Activated CD8-positive, alpha-beta memory T cell treated with anti-CD3 and anti-CD28 coated beads for 24 hours (primary cell): ENCODE measurements at regions not wholly inside any gene's neighbourhood (a gene's known extent, or its start where the extent isn't known, plus 50 kb on each side); places are given as distances from the start of the nearest gene placed in this dataset.

Source experiments
- DNase-seq: peaks from one replicate; pipeline ENCODE4 v3.0.0-alpha.2; 2020

- DNase-seq = no peak
Observed at GRCh38 chr2:38202713-38203445, 126.9 kb upstream of the CYP1B1 start.

GRCh38 chr2:38201784-38202183 lies 125.8 kb upstream of the CYP1B1 start:
- no peak for DNase-seq

- no peak for DNase-seq
Observed at GRCh38 chr2:38200598-38200997, 124.6 kb upstream of the CYP1B1 start.

GRCh38 chr2:38199127-38199526 lies 123.2 kb upstream of the CYP1B1 start:
- DNase-seq = no peak

- no peak for DNase-seq
Observed at GRCh38 chr2:38194751-38195150, 118.8 kb upstream of the CYP1B1 start.

GRCh38 chr2:38192976-38193375 lies 117.0 kb upstream of the CYP1B1 start:
- no peak for DNase-seq

- no peak for DNase-seq
Observed at GRCh38 chr2:38192046-38192445, 116.1 kb upstream of the CYP1B1 start.

- DNase-seq = no peak
Observed at GRCh38 chr2:38191516-38191915, 115.6 kb upstream of the CYP1B1 start.

- DNase-seq = no peak
Observed at GRCh38 chr2:38190542-38191218, 114.7 kb upstream of the CYP1B1 start.

- no peak for DNase-seq
Observed at GRCh38 chr2:38187541-38188011, 111.6 kb upstream of the CYP1B1 start.

- DNase-seq = no peak
Observed at GRCh38 chr2:38185012-38185491, 109.1 kb upstream of the CYP1B1 start.

GRCh38 chr2:38182492-38183003 lies 106.6 kb upstream of the CYP1B1 start:
- DNase-seq = no peak

- DNase-seq = no peak
Observed at GRCh38 chr2:38181806-38182491, 106.0 kb upstream of the CYP1B1 start.

GRCh38 chr2:38180754-38181153 lies 104.8 kb upstream of the CYP1B1 start:
- no peak for DNase-seq

- DNase-seq = no peak
Observed at GRCh38 chr2:38178556-38179419, 102.8 kb upstream of the CYP1B1 start.

GRCh38 chr2:38178119-38178518 lies 102.2 kb upstream of the CYP1B1 start:
- DNase-seq = no peak

- DNase-seq = no peak
Observed at GRCh38 chr2:38176619-38177021, 100.7 kb upstream of the CYP1B1 start.

- no peak for DNase-seq
Observed at GRCh38 chr2:38174646-38175423, 98.9 kb upstream of the CYP1B1 start.

- DNase-seq = no peak
Observed at GRCh38 chr2:38174131-38174530, 98.2 kb upstream of the CYP1B1 start.

GRCh38 chr2:38173683-38174082 lies 97.7 kb upstream of the CYP1B1 start:
- no peak for DNase-seq

GRCh38 chr2:38171208-38171855 lies 95.4 kb upstream of the CYP1B1 start:
- DNase-seq = no peak
